NCI-H82 treated with DMSO at 0.1 percent for 48 hours (cell line): ENCODE measurements at regions not wholly inside any gene's neighbourhood (a gene's known extent, or its start where the extent isn't known, plus 50 kb on each side); places are given as distances from the start of the nearest gene placed in this dataset.
"Not testable (repeated sequence)": the region's sequence is repeated elsewhere in the genome, so short reads cannot be mapped to it uniquely, and the experiment has no call there.

Experiments
- DNase-seq: peaks from one replicate; lab custom pipeline; 2025; ENCODE audit not compliant: unreplicated experiment; lab: John Stamatoyannopoulos, UW

- DNase-seq: no peak
Observed at GRCh38 chr3:194032828-194033435, 103.0 kb upstream of the HES1 start.

- DNase-seq: no peak
Observed at GRCh38 chr3:194034346-194035336, 101.3 kb upstream of the HES1 start.

GRCh38 chr3:194035406-194036138, 100.4 kb upstream of the HES1 start:
- no peak for DNase-seq

- DNase-seq: no peak
Observed at GRCh38 chr3:194036842-194037241, 99.1 kb upstream of the HES1 start.

GRCh38 chr3:194038346-194038745, 97.6 kb upstream of the HES1 start:
- DNase-seq: not testable (repeated sequence)

- no peak for DNase-seq
Observed at GRCh38 chr3:194038960-194039359, 97.0 kb upstream of the HES1 start.

GRCh38 chr3:194040516-194041273, 95.3 kb upstream of the HES1 start:
- no peak for DNase-seq

- DNase-seq: no peak
Observed at GRCh38 chr3:194042927-194043326, 93.0 kb upstream of the HES1 start.

GRCh38 chr3:194043516-194043915, 92.4 kb upstream of the HES1 start:
- DNase-seq: no peak

- no peak for DNase-seq
Observed at GRCh38 chr3:194045289-194045688, 90.7 kb upstream of the HES1 start.

- no peak for DNase-seq
Observed at GRCh38 chr3:194045919-194046318, 90.0 kb upstream of the HES1 start.

GRCh38 chr3:194046531-194046930, 89.4 kb upstream of the HES1 start:
- DNase-seq: no peak

- DNase-seq: no peak
Observed at GRCh38 chr3:194046995-194047645, 88.8 kb upstream of the HES1 start.

GRCh38 chr3:194049394-194049793, 86.6 kb upstream of the HES1 start:
- no peak for DNase-seq

- DNase-seq: no peak
Observed at GRCh38 chr3:194050782-194051320, 85.1 kb upstream of the HES1 start.

GRCh38 chr3:194051366-194052149, 84.4 kb upstream of the HES1 start:
- DNase-seq: no peak

- DNase-seq: no peak
Observed at GRCh38 chr3:194053136-194053535, 82.8 kb upstream of the HES1 start.

GRCh38 chr3:194054016-194054415, 81.9 kb upstream of the HES1 start:
- no peak for DNase-seq

GRCh38 chr3:194054540-194054939, 81.4 kb upstream of the HES1 start:
- no peak for DNase-seq
